ENCODE measurements at regions not wholly inside any gene's neighbourhood (a gene's known extent, or its start where the extent isn't known, plus 50 kb on each side); places are given as distances from the start of the nearest gene placed in this dataset.
A peak's percentile ranks its signal among the peaks of the same experiment; 100 is the strongest.

DNA sequence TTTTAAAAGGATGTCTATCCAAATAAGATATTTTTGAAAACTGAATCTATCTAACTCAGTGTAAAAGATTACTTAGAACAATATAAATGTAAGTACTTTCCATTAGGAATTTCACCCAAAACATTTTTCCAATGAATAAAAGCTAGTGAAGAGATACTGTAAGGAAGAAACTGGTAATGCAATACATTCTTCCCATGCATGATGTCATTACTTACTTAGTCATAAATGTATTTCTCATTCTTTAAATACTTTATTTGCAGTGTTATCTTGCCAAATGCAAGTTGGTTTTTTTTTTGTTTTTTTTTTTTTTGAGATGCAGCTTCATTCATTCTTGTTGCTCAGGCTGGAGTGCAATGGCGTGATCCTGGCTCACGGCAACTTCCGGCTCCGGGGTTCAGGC is 265.6 kb downstream of the PHF14 start:
- no peaks in the 10 kb centered on the region for H3K36me3 ChIP-seq (replicated peaks in 1 of 2; ENCODE audit: control insufficient read depth in 1 of 2, insufficient read depth in 2 of 2, low read length in 2 of 2)
- H4K20me1 ChIP-seq (ENCODE audit: insufficient read depth, low read length), result no peaks in the 10 kb centered on the region
- POLR2A ChIA-PET, result no interaction called here
- H3K79me2 ChIP-seq (ENCODE audit: insufficient read depth, low read length), result no peaks in the 10 kb centered on the region
- H3K27me3 ChIP-seq (ENCODE audit: control insufficient read depth in 1 of 2, insufficient read depth in 2 of 2, low read length in 2 of 2), result no peaks in the 10 kb centered on the region; a peak in 1 of 5 replicates
- TF ChIP-seq ATF7 (IDR thresholded peaks at IDR 0.05) (peak; percentile 80), ATF7 (CRISPR knock-in tag; IDR thresholded peaks at IDR 0.05) (no peak)
- TF ChIP-seq, protein P1, sequence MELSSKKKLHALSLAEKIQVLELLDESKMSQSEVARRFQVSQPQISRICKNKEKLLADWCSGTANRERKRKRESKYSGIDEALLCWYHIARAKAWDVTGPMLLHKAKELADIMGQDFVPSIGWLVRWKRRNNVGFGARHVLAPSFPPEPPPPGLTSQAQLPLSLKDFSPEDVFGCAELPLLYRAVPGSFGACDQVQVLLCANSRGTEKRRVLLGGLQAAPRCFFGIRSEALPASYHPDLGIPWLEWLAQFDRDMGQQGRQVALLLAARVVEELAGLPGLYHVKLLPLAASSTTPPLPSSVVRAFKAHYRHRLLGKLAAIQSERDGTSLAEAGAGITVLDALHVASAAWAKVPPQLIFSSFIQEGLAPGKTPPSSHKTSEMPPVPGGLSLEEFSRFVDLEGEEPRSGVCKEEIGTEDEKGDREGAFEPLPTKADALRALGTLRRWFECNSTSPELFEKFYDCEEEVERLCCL (CRISPR knock-in tag; IDR thresholded peaks at IDR 0.05; ENCODE audit: borderline replicate concordance), result no peak
- H3K9ac ChIP-seq (ENCODE audit: insufficient read depth, low read depth, low read length), result no peak overlapping the region
- no peaks in the 10 kb centered on the region for H3K4me1 ChIP-seq (ENCODE audit: insufficient read depth, low read length)
- WGBS (ENCODE audit: low lambda C conversion rate), result 77% methylated on average over 4 of the region's 4 CpGs
- intact Hi-C loops (cut with micrococcal nuclease; ENCODE audit: unreplicated experiment) (loop anchor here (10.0 kb wide), 1 partner anchor 85 kb away; no protein-coding TSS in a partner anchor), in situ Hi-C loops (cut with HindIII; ENCODE audit: extremely low pct_ligation_motif_present, low pct_unique_long_range_greater_than_20kb) (no loop called here)
- no peak overlapping the region for H2AFZ ChIP-seq (ENCODE audit: low read length)
- BruUV-seq (replicated peaks), result no TSS peak
- FAIRE-seq (no peak), ATAC-seq (no peak), DNase-seq (ENCODE audit: low spot score) (no peak)
- no peak overlapping the region for H3K27ac ChIP-seq (ENCODE audit: extremely low read length, insufficient read depth, low read length)
- CTCF ChIA-PET (ENCODE audit: low intra/inter-chr PET ratio, low total read pairs), result no interaction called here
- no peak overlapping the region for H3K4me2 ChIP-seq (ENCODE audit: low read depth, low read length)
- H3K4me3 ChIP-seq (replicated peaks in 1 of 3; ENCODE audit: insufficient read depth in 1 of 3, low read depth in 2 of 3, low read length in 3 of 3), result no peak overlapping the region
- no peaks in the 10 kb centered on the region for H3K9me3 ChIP-seq (ENCODE audit: low read length)

DNA sequence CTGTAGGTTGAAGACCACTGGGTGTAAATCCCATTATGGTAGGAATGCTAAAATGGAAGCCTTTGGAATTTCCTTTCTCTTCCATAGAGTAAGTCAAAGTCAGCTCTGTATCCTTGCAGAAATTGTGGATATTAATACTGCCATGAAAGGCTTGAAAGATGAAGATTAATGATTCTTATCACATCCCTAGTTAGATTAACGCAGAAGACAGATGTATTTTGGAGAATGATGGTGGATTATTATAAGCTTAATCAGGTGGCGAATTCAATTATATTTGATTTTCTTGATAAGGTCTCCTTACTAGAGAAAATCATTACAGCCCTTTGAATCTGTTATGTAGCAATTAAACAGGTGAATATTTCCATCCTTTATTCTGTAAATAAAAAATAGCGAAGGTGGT is 270.1 kb downstream of the PHF14 start:
- intact Hi-C loops (cut with micrococcal nuclease; ENCODE audit: unreplicated experiment) (no loop called here), in situ Hi-C loops (cut with HindIII; ENCODE audit: extremely low pct_ligation_motif_present, low pct_unique_long_range_greater_than_20kb) (no loop called here)
- FAIRE-seq (no peak), ATAC-seq (no peak), DNase-seq (ENCODE audit: low spot score) (no peak)
- Histone ChIP-seq H3K4me3 (replicated peaks in 1 of 3; ENCODE audit: insufficient read depth in 1 of 3, low read depth in 2 of 3, low read length in 3 of 3) (no peak overlapping the region), H3K36me3 (replicated peaks in 1 of 2; ENCODE audit: control insufficient read depth in 1 of 2, insufficient read depth in 2 of 2, low read length in 2 of 2) (no peaks in the 10 kb centered on the region), H3K27me3 (ENCODE audit: control insufficient read depth in 1 of 2, insufficient read depth in 2 of 2, low read length in 2 of 2) (no peaks in the 10 kb centered on the region), H4K20me1 (ENCODE audit: insufficient read depth, low read length) (no peaks in the 10 kb centered on the region), H3K4me1 (ENCODE audit: insufficient read depth, low read length) (no peaks in the 10 kb centered on the region), H3K4me2 (ENCODE audit: low read depth, low read length) (no peak overlapping the region), H3K27ac (ENCODE audit: extremely low read length, insufficient read depth, low read length) (no peak overlapping the region), H3K9me3 (ENCODE audit: low read length) (no peaks in the 10 kb centered on the region), H2AFZ (ENCODE audit: low read length) (no peak overlapping the region), H3K9ac (ENCODE audit: insufficient read depth, low read depth, low read length) (no peak overlapping the region), H3K79me2 (ENCODE audit: insufficient read depth, low read length) (no peaks in the 10 kb centered on the region)
- BruUV-seq (replicated peaks), result no TSS peak
- WGBS (ENCODE audit: low lambda C conversion rate), result 15% methylated on average over 3 of the region's 3 CpGs
- TF ChIP-seq ZMAT3 (CRISPR knock-in tag; conservative IDR thresholded peaks at IDR 0.05) (no peak), MZF1 (CRISPR knock-in tag; IDR thresholded peaks at IDR 0.05; ENCODE audit: borderline replicate concordance) (no peak), POLR2G (IDR thresholded peaks at IDR 0.05; ENCODE audit: low read depth, low read length) (no peak), ARID2 (CRISPR knock-in tag; IDR thresholded peaks at IDR 0.05; ENCODE audit: borderline replicate concordance) (no peak), PCBP2 (optimal IDR thresholded peaks at IDR 0.05; ENCODE audit: low read depth, low read length, poor library complexity, severe bottlenecking) (no peak), ZNF547 (CRISPR knock-in tag; IDR thresholded peaks at IDR 0.05) (no peak), ZNF235 (CRISPR knock-in tag; IDR thresholded peaks at IDR 0.05; ENCODE audit: borderline replicate concordance) (no peak)
- TF ChIP-seq, protein P2, sequence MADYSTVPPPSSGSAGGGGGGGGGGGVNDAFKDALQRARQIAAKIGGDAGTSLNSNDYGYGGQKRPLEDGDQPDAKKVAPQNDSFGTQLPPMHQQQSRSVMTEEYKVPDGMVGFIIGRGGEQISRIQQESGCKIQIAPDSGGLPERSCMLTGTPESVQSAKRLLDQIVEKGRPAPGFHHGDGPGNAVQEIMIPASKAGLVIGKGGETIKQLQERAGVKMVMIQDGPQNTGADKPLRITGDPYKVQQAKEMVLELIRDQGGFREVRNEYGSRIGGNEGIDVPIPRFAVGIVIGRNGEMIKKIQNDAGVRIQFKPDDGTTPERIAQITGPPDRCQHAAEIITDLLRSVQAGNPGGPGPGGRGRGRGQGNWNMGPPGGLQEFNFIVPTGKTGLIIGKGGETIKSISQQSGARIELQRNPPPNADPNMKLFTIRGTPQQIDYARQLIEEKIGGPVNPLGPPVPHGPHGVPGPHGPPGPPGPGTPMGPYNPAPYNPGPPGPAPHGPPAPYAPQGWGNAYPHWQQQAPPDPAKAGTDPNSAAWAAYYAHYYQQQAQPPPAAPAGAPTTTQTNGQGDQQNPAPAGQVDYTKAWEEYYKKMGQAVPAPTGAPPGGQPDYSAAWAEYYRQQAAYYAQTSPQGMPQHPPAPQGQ (CRISPR knock-in tag; IDR thresholded peaks at IDR 0.05; ENCODE audit: borderline replicate concordance), result no peak
- ChIA-PET CTCF (ENCODE audit: low intra/inter-chr PET ratio, low total read pairs) (no interaction called here), POLR2A (no interaction called here)

Measured in HepG2 (cell line).